ENCODE measurements at regions not wholly inside any gene's neighbourhood (a gene's known extent, or its start where the extent isn't known, plus 50 kb on each side); places are given as distances from the start of the nearest gene placed in this dataset.
"Not testable (repeated sequence)": the region's sequence is repeated elsewhere in the genome, so short reads cannot be mapped to it uniquely, and the experiment has no call there.

GRCh38 chr12:89227774-89228173 is 124.5 kb downstream of the DUSP6 start:
- WGBS, 2 donors (ENCODE audit: low coverage in 1 of 2) = 89% methylated on average over 2 of the region's 2 CpGs; no CpG with 5 or more reads in 1 of the 2 donors
- H3K36me3 ChIP-seq = no peaks in the 10 kb centered on the region
- H3K9me3 ChIP-seq = no peaks in the 10 kb centered on the region
- H3K4me3 ChIP-seq = no peak overlapping the region
- ATAC-seq = no peak
- no peak for TF ChIP-seq POLR2AphosphoS5 (IDR thresholded peaks at IDR 0.05)
- TF ChIP-seq EP300 (IDR thresholded peaks at IDR 0.05) = no peak
- TF ChIP-seq POLR2A (IDR thresholded peaks at IDR 0.05) = no peak
- TF ChIP-seq CTCF (IDR thresholded peaks at IDR 0.05) = no peak
- peaks cover 0 to 10% (median 9%) of the 10 kb centered on the region in 3 donors for H3K4me1 ChIP-seq
- no peaks in the 10 kb centered on the region for H3K27me3 ChIP-seq
- H3K27ac ChIP-seq = no peak overlapping the region

- Histone ChIP-seq H3K4me3 (no peak overlapping the region), H3K27ac (peak overlapping the region in 1 of 4 donors; percentile 52), H3K36me3 (no peaks in the 10 kb centered on the region), H3K27me3 (no peaks in the 10 kb centered on the region), H3K4me1 (peaks cover 0 to 10% (median 9%) of the 10 kb centered on the region in 3 donors), H3K9me3 (no peaks in the 10 kb centered on the region)
- ATAC-seq = peak; percentile 93
- 52 to 55% methylated on average over 3 of the region's 3 CpGs for WGBS, 2 donors (ENCODE audit: low coverage in 1 of 2)
- TF ChIP-seq POLR2A (IDR thresholded peaks at IDR 0.05) (no peak), CTCF (IDR thresholded peaks at IDR 0.05) (no peak), EP300 (IDR thresholded peaks at IDR 0.05) (no peak), POLR2AphosphoS5 (IDR thresholded peaks at IDR 0.05) (no peak)
These were observed 126.4 kb downstream of the DUSP6 start for GRCh38 chr12:89225808-89226411.

GRCh38 chr12:89225401-89225800 is 126.9 kb downstream of the DUSP6 start:
- H3K27ac ChIP-seq = peak overlapping the region in 1 of 4 donors; percentile 52
- H3K9me3 ChIP-seq = no peaks in the 10 kb centered on the region
- peak; percentile 40 for ATAC-seq
- WGBS, 2 donors (ENCODE audit: low coverage in 1 of 2) = 53 to 71% methylated on average over 1 to 2 of the region's 5 CpGs
- no peaks in the 10 kb centered on the region for H3K36me3 ChIP-seq
- no peak overlapping the region for H3K4me3 ChIP-seq
- TF ChIP-seq POLR2A (IDR thresholded peaks at IDR 0.05) (no peak), EP300 (IDR thresholded peaks at IDR 0.05) (no peak), CTCF (IDR thresholded peaks at IDR 0.05) (no peak), POLR2AphosphoS5 (IDR thresholded peaks at IDR 0.05) (no peak)
- H3K27me3 ChIP-seq = no peaks in the 10 kb centered on the region
- peaks cover 0 to 10% (median 9%) of the 10 kb centered on the region in 3 donors for H3K4me1 ChIP-seq

GRCh38 chr12:89222580-89222979 is 129.7 kb downstream of the DUSP6 start:
- not testable (repeated sequence) for H3K4me3 ChIP-seq, ATAC-seq, H3K27me3 ChIP-seq, H3K9me3 ChIP-seq, H3K36me3 ChIP-seq, H3K27ac ChIP-seq
- H3K4me1 ChIP-seq = peaks cover 0 to 10% (median 9%) of the 10 kb centered on the region in 3 donors
- no CpG with 5 or more reads among the region's 3 CpGs for WGBS, 2 donors (ENCODE audit: low coverage in 1 of 2)

- H3K27me3 ChIP-seq = no peaks in the 10 kb centered on the region
- H3K27ac ChIP-seq = no peak overlapping the region
- no peaks in the 10 kb centered on the region for H3K9me3 ChIP-seq
- peaks cover 0 to 10% (median 0%) of the 10 kb centered on the region in 3 donors for H3K4me1 ChIP-seq
- H3K4me3 ChIP-seq = no peak overlapping the region
- H3K36me3 ChIP-seq = no peaks in the 10 kb centered on the region
- TF ChIP-seq EP300 (IDR thresholded peaks at IDR 0.05) (no peak), POLR2A (IDR thresholded peaks at IDR 0.05) (no peak), POLR2AphosphoS5 (IDR thresholded peaks at IDR 0.05) (no peak), CTCF (IDR thresholded peaks at IDR 0.05) (no peak)
- no peak for ATAC-seq
- 88% methylated on average over 2 of the region's 2 CpGs; no CpG with 5 or more reads in 1 of the 2 donors for WGBS, 2 donors (ENCODE audit: low coverage in 1 of 2)
These were observed 134.8 kb downstream of the DUSP6 start for GRCh38 chr12:89217472-89217871.

All from gastroesophageal sphincter (tissue), 4 donors.